ENCODE measurements at regions not wholly inside any gene's neighbourhood (a gene's known extent, or its start where the extent isn't known, plus 50 kb on each side); places are given as distances from the start of the nearest gene placed in this dataset.

GRCh38 chr9:627336-627970 lies 214.0 kb upstream of the DMRT1 start:
- no peaks in the 10 kb centered on the region for H3K4me1 ChIP-seq

GRCh38 chr9:629146-629545 lies 212.4 kb upstream of the DMRT1 start:
- no peaks in the 10 kb centered on the region for H3K36me3 ChIP-seq
- TF ChIP-seq CTCF (IDR thresholded peaks at IDR 0.05; ENCODE audit: low read depth, low read length), result no peak
- DNase-seq, result no peak
- no peaks in the 10 kb centered on the region for H3K27me3 ChIP-seq
- no peaks in the 10 kb centered on the region for H3K9me3 ChIP-seq
- no peak overlapping the region for H3K4me3 ChIP-seq (ENCODE audit: low read depth, low read length)
- H3K4me1 ChIP-seq, result no peaks in the 10 kb centered on the region

More at GRCh38 chr9:627336-627970, 214.0 kb upstream of the DMRT1 start:
- TF ChIP-seq CTCF (IDR thresholded peaks at IDR 0.05; ENCODE audit: low read depth, low read length), result no peak
- Histone ChIP-seq H3K27me3 (no peaks in the 10 kb centered on the region), H3K36me3 (no peaks in the 10 kb centered on the region), H3K4me3 (ENCODE audit: low read depth, low read length) (no peak overlapping the region), H3K9me3 (no peaks in the 10 kb centered on the region)
- no peak for DNase-seq

- no peaks in the 10 kb centered on the region for H3K27me3 ChIP-seq
Observed at GRCh38 chr9:630817-631216, 210.7 kb upstream of the DMRT1 start.

GRCh38 chr9:631596-631995 lies 209.9 kb upstream of the DMRT1 start:
- no peaks in the 10 kb centered on the region for H3K27me3 ChIP-seq
- no peak for TF ChIP-seq CTCF (IDR thresholded peaks at IDR 0.05; ENCODE audit: low read depth, low read length)
- no peak for DNase-seq
- H3K4me3 ChIP-seq (ENCODE audit: low read depth, low read length), result no peak overlapping the region
- H3K9me3 ChIP-seq, result no peaks in the 10 kb centered on the region
- no peaks in the 10 kb centered on the region for H3K36me3 ChIP-seq
- H3K4me1 ChIP-seq, result no peaks in the 10 kb centered on the region

More at GRCh38 chr9:630817-631216, 210.7 kb upstream of the DMRT1 start:
- H3K36me3 ChIP-seq, result no peaks in the 10 kb centered on the region
- DNase-seq, result no peak
- no peaks in the 10 kb centered on the region for H3K9me3 ChIP-seq
- no peak overlapping the region for H3K4me3 ChIP-seq (ENCODE audit: low read depth, low read length)
- H3K4me1 ChIP-seq, result no peaks in the 10 kb centered on the region
- TF ChIP-seq CTCF (IDR thresholded peaks at IDR 0.05; ENCODE audit: low read depth, low read length), result no peak

- no peak for DNase-seq
- H3K27me3 ChIP-seq, result no peaks in the 10 kb centered on the region
- no peak overlapping the region for H3K4me3 ChIP-seq (ENCODE audit: low read depth, low read length)
- H3K4me1 ChIP-seq, result no peaks in the 10 kb centered on the region
- H3K36me3 ChIP-seq, result no peaks in the 10 kb centered on the region
- TF ChIP-seq CTCF (IDR thresholded peaks at IDR 0.05; ENCODE audit: low read depth, low read length), result no peak
- no peaks in the 10 kb centered on the region for H3K9me3 ChIP-seq
Observed at GRCh38 chr9:633461-633860, 208.0 kb upstream of the DMRT1 start.

GRCh38 chr9:636931-637591 lies 204.4 kb upstream of the DMRT1 start:
- H3K4me3 ChIP-seq (ENCODE audit: low read depth, low read length), result no peak overlapping the region
- no peaks in the 10 kb centered on the region for H3K9me3 ChIP-seq
- no peaks in the 10 kb centered on the region for H3K4me1 ChIP-seq
- no peak for TF ChIP-seq CTCF (IDR thresholded peaks at IDR 0.05; ENCODE audit: low read depth, low read length)
- H3K36me3 ChIP-seq, result no peaks in the 10 kb centered on the region
- H3K27me3 ChIP-seq, result no peaks in the 10 kb centered on the region
- DNase-seq, result no peak
